ENCODE measurements at regions not wholly inside any gene's neighbourhood (a gene's known extent, or its start where the extent isn't known, plus 50 kb on each side); places are given as distances from the start of the nearest gene placed in this dataset.

- no peak for DNase-seq (ENCODE audit: low spot score)
Measured at GRCh38 chr1:230000493-230001184, 66.4 kb upstream of the GALNT2 start.

GRCh38 chr1:230002164-230002803, 64.8 kb upstream of the GALNT2 start:
- DNase-seq (ENCODE audit: low spot score) = no peak

GRCh38 chr1:230003409-230003808, 63.6 kb upstream of the GALNT2 start:
- DNase-seq (ENCODE audit: low spot score) = no peak

GRCh38 chr1:230005040-230005439, 62.0 kb upstream of the GALNT2 start:
- no peak for DNase-seq (ENCODE audit: low spot score)

GRCh38 chr1:230008721-230009120, 58.3 kb upstream of the GALNT2 start:
- no peak for DNase-seq (ENCODE audit: low spot score)

GRCh38 chr1:230009611-230010313, 57.3 kb upstream of the GALNT2 start:
- DNase-seq (ENCODE audit: low spot score) = no peak

GRCh38 chr1:230010603-230011332, 56.3 kb upstream of the GALNT2 start:
- no peak for DNase-seq (ENCODE audit: low spot score)

- DNase-seq (ENCODE audit: low spot score) = no peak
Measured at GRCh38 chr1:230011333-230012092, 55.5 kb upstream of the GALNT2 start.

- DNase-seq (ENCODE audit: low spot score) = no peak
Measured at GRCh38 chr1:230012093-230012393, 55.0 kb upstream of the GALNT2 start.

GRCh38 chr1:230012741-230013140, 54.3 kb upstream of the GALNT2 start:
- DNase-seq (ENCODE audit: low spot score) = no peak

- no peak for DNase-seq (ENCODE audit: low spot score)
Measured at GRCh38 chr1:230016159-230016558, 50.9 kb upstream of the GALNT2 start.
